Neural progenitor cell (in vitro differentiated cells): ENCODE measurements at regions not wholly inside any gene's neighbourhood (a gene's known extent, or its start where the extent isn't known, plus 50 kb on each side); places are given as distances from the start of the nearest gene placed in this dataset.

Source experiments
- CTCF ChIP-seq: fragments of 200-600 bp; sonication (generic); IDR thresholded peaks from 2 replicates; pipeline ENCODE4 v1.5.1; 2017; ENCODE audit warnings: antibody characterized with exemption, mild to moderate bottlenecking
- EZH2 ChIP-seq: fragments of 200-600 bp; sonication (generic); IDR thresholded peaks from 2 replicates; pipeline ENCODE4 v1.6.1; 2017; ENCODE audit warnings: antibody characterized with exemption, mild to moderate bottlenecking, moderate library complexity
- EZH2phosphoT487 ChIP-seq: fragments of 200-600 bp; sonication (generic); IDR thresholded peaks from 2 replicates; pipeline ENCODE4 v1.6.1; 2017; ENCODE audit warnings: antibody characterized with exemption

- TF ChIP-seq CTCF: no peak
- no peak for TF ChIP-seq EZH2phosphoT487
- no peak for TF ChIP-seq EZH2
Observed at GRCh38 chr5:14945450-14945849, 73.9 kb upstream of the ANKH start.
